HG02943 (cell line): ENCODE measurements at regions not wholly inside any gene's neighbourhood (a gene's known extent, or its start where the extent isn't known, plus 50 kb on each side); places are given as distances from the start of the nearest gene placed in this dataset.

Source experiments
- ATAC-seq: cut with Tn5 transposase; IDR thresholded peaks from one replicate; pipeline ENCODE4 v1.9.1; 2021; ENCODE audit warnings: mild to moderate bottlenecking, low read depth, moderate library complexity; ENCODE audit not compliant: unreplicated experiment

GRCh38 chr11:45036010-45036409 lies 85.3 kb upstream of the TP53I11 start:
- ATAC-seq: no peak

GRCh38 chr11:45036733-45037132 lies 86.0 kb upstream of the TP53I11 start:
- ATAC-seq: no peak

GRCh38 chr11:45037434-45038005 lies 86.8 kb upstream of the TP53I11 start:
- no peak for ATAC-seq

- ATAC-seq: no peak
Observed at GRCh38 chr11:45038923-45039322, 88.2 kb upstream of the TP53I11 start.

- no peak for ATAC-seq
Observed at GRCh38 chr11:45041596-45041995, 90.9 kb upstream of the TP53I11 start.

GRCh38 chr11:45042560-45042959 lies 91.9 kb upstream of the TP53I11 start:
- no peak for ATAC-seq

GRCh38 chr11:45043755-45044475 lies 93.2 kb upstream of the TP53I11 start:
- no peak for ATAC-seq

GRCh38 chr11:45045683-45046471 lies 95.2 kb upstream of the TP53I11 start:
- ATAC-seq: no peak

- no peak for ATAC-seq
Observed at GRCh38 chr11:45048313-45048841, 97.7 kb upstream of the TP53I11 start.

GRCh38 chr11:45048870-45049691 lies 97.4 kb upstream of the PRDM11 start:
- no peak for ATAC-seq

GRCh38 chr11:45050111-45050510 lies 96.3 kb upstream of the PRDM11 start:
- ATAC-seq: no peak

GRCh38 chr11:45051621-45052020 lies 94.8 kb upstream of the PRDM11 start:
- no peak for ATAC-seq

GRCh38 chr11:45052361-45052760 lies 94.1 kb upstream of the PRDM11 start:
- ATAC-seq: no peak

GRCh38 chr11:45053736-45054446 lies 92.5 kb upstream of the PRDM11 start:
- ATAC-seq: no peak

- no peak for ATAC-seq
Observed at GRCh38 chr11:45054956-45055355, 91.5 kb upstream of the PRDM11 start.

GRCh38 chr11:45056529-45056928 lies 89.9 kb upstream of the PRDM11 start:
- no peak for ATAC-seq

- ATAC-seq: no peak
Observed at GRCh38 chr11:45057938-45058646, 88.3 kb upstream of the PRDM11 start.

- no peak for ATAC-seq
Observed at GRCh38 chr11:45058647-45058950, 87.8 kb upstream of the PRDM11 start.

- ATAC-seq: no peak
Observed at GRCh38 chr11:45060707-45061106, 85.7 kb upstream of the PRDM11 start.
